ENCODE measurements at regions not wholly inside any gene's neighbourhood (a gene's known extent, or its start where the extent isn't known, plus 50 kb on each side); places are given as distances from the start of the nearest gene placed in this dataset.
"Not testable (repeated sequence)": the region's sequence is repeated elsewhere in the genome, so short reads cannot be mapped to it uniquely, and the experiment has no call there.

- no peak for DNase-seq
Observed at GRCh38 chr21:23950344-23950743, 1656.9 kb downstream of the MRPL39 start.

GRCh38 chr21:23949493-23949892 lies 1657.8 kb downstream of the MRPL39 start:
- no peak for DNase-seq

GRCh38 chr21:23939369-23940065 lies 1667.8 kb downstream of the MRPL39 start:
- no peak for DNase-seq

- DNase-seq, result no peak
Observed at GRCh38 chr21:23936991-23937390, 1670.3 kb downstream of the MRPL39 start.

GRCh38 chr21:23936224-23936623 lies 1671.1 kb downstream of the MRPL39 start:
- no peak for DNase-seq

GRCh38 chr21:23930565-23930964 lies 1676.7 kb downstream of the MRPL39 start:
- no peak for DNase-seq

- DNase-seq, result not testable (repeated sequence)
Observed at GRCh38 chr21:23926430-23926829, 1680.9 kb downstream of the MRPL39 start.

- DNase-seq, result no peak
Observed at GRCh38 chr21:23921670-23922418, 1685.4 kb downstream of the MRPL39 start.

- no peak for DNase-seq
Observed at GRCh38 chr21:23900727-23901126, 1706.6 kb downstream of the MRPL39 start.

- DNase-seq, result no peak
Observed at GRCh38 chr21:23899561-23899960, 1707.7 kb downstream of the MRPL39 start.

GRCh38 chr21:23890652-23891051 lies 1716.6 kb downstream of the MRPL39 start:
- no peak for DNase-seq

- DNase-seq, result peak; percentile 5
Observed at GRCh38 chr21:23887725-23888306, 1719.5 kb downstream of the MRPL39 start.

- no peak for DNase-seq
Observed at GRCh38 chr21:23886828-23887724, 1720.2 kb downstream of the MRPL39 start.

- DNase-seq, result no peak
Observed at GRCh38 chr21:23881783-23882182, 1725.5 kb downstream of the MRPL39 start.

- no peak for DNase-seq
Observed at GRCh38 chr21:23876925-23877558, 1730.2 kb downstream of the MRPL39 start.

GRCh38 chr21:23874271-23874670 lies 1733.0 kb downstream of the MRPL39 start:
- no peak for DNase-seq

- no peak for DNase-seq
Observed at GRCh38 chr21:23861911-23862504, 1745.3 kb downstream of the MRPL39 start.

GRCh38 chr21:23858878-23859277 lies 1748.4 kb downstream of the MRPL39 start:
- no peak for DNase-seq

GRCh38 chr21:23853796-23854379 lies 1753.4 kb downstream of the MRPL39 start:
- DNase-seq, result no peak

GRCh38 chr21:23837564-23837963 lies 1769.7 kb downstream of the MRPL39 start:
- DNase-seq, result no peak

GRCh38 chr21:23822760-23823159 lies 1784.5 kb downstream of the MRPL39 start:
- no peak for DNase-seq

- no peak for DNase-seq
Observed at GRCh38 chr21:23817337-23817736, 1789.9 kb downstream of the MRPL39 start.

All from stimulated activated CD4-positive, alpha-beta T cell treated with anti-CD3 and anti-CD28 coated beads, Interleukin-12 subunit alpha, Interleukin-12 subunit beta, amount 100 ng/mL, for 4 hours (primary cell).